ENCODE measurements at regions not wholly inside any gene's neighbourhood (a gene's known extent, or its start where the extent isn't known, plus 50 kb on each side); places are given as distances from the start of the nearest gene placed in this dataset.

- no peak for TF ChIP-seq MAX (IDR thresholded peaks at IDR 0.05)
- TF ChIP-seq REST (IDR thresholded peaks at IDR 0.05; ENCODE audit: low read depth), result no peak
- TF ChIP-seq EP300 (IDR thresholded peaks at IDR 0.05; ENCODE audit: borderline replicate concordance), result no peak
- TF ChIP-seq YY1 (IDR thresholded peaks at IDR 0.05; ENCODE audit: low read depth), result no peak
These were observed 1483.7 kb upstream of the GOT2 start for GRCh38 chr16:60217787-60218186.
